PFSK-1 (cell line): ENCODE measurements at regions not wholly inside any gene's neighbourhood (a gene's known extent, or its start where the extent isn't known, plus 50 kb on each side); places are given as distances from the start of the nearest gene placed in this dataset.

Experiments
- SIN3A ChIP-seq: IDR thresholded peaks from 2 replicates; pipeline ENCODE4 v1.6.1; 2012; ENCODE audit warnings: mild to moderate bottlenecking, low read length, moderate library complexity, borderline replicate concordance; ENCODE audit not compliant: insufficient read depth
- TF ChIP-seq, protein P1 (sequence below), 2 experiments: IDR thresholded peaks; 2 replicates each; pipeline versions ENCODE4 v1.6.1 to v1.8.0; 2011 to 2012; ENCODE audit warnings: low read depth in 2 of 2, low read length in 2 of 2, control low read depth in 1 of 2, inconsistent platforms in 1 of 2, mild to moderate bottlenecking in 1 of 2, moderate library complexity in 1 of 2; ENCODE audit not compliant: insufficient read depth in 1 of 2

DNA sequence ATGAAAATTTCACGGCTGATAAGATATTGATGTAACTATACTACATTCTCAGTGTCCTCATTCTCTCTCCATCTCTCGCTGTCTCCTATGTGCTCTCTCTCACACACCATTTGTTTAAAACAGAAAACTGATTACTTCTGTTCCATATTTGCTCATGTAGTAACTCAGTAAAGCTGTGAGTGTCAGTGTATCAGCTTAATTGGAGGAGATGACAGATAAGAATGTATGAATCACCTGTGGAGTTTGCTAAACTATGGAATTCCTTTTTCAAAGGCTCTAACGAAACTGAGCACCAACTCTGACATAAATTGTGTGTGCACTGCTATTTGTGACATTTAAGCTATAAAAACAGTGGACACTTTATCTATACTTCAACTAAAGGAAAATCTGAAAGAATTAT is 1080.0 kb downstream of the DSC3 start:
- TF ChIP-seq SIN3A = no peak
- TF ChIP-seq, protein P1, sequence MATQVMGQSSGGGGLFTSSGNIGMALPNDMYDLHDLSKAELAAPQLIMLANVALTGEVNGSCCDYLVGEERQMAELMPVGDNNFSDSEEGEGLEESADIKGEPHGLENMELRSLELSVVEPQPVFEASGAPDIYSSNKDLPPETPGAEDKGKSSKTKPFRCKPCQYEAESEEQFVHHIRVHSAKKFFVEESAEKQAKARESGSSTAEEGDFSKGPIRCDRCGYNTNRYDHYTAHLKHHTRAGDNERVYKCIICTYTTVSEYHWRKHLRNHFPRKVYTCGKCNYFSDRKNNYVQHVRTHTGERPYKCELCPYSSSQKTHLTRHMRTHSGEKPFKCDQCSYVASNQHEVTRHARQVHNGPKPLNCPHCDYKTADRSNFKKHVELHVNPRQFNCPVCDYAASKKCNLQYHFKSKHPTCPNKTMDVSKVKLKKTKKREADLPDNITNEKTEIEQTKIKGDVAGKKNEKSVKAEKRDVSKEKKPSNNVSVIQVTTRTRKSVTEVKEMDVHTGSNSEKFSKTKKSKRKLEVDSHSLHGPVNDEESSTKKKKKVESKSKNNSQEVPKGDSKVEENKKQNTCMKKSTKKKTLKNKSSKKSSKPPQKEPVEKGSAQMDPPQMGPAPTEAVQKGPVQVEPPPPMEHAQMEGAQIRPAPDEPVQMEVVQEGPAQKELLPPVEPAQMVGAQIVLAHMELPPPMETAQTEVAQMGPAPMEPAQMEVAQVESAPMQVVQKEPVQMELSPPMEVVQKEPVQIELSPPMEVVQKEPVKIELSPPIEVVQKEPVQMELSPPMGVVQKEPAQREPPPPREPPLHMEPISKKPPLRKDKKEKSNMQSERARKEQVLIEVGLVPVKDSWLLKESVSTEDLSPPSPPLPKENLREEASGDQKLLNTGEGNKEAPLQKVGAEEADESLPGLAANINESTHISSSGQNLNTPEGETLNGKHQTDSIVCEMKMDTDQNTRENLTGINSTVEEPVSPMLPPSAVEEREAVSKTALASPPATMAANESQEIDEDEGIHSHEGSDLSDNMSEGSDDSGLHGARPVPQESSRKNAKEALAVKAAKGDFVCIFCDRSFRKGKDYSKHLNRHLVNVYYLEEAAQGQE (IDR thresholded peaks at IDR 0.05; ENCODE audit: insufficient read depth in 1 of 2, low read depth in 2 of 2, low read length in 2 of 2) = no peak
